ENCODE measurements at regions not wholly inside any gene's neighbourhood (a gene's known extent, or its start where the extent isn't known, plus 50 kb on each side); places are given as distances from the start of the nearest gene placed in this dataset.

DNA sequence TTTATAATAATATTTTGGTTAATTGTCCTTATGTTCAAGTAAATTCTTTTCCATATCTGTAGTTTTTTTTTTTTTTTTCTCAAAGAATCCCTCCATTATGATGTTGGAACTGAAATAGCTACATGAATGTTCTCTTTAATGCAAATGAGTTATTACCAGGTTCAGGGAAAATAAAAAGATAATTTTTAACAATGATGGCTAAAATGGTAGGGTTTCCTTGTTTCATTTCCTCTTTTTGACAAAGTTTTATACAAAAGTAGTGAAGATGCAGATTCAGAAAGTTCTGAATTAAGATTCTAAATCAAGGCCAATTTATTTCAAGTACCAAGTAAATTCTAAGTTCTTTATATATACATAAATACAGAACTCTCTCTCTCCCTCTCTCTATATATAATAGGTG, 779.0 kb upstream of the INTU start:
- H3F3A ChIP-seq (ENCODE audit: insufficient read depth, low read length), result no peaks in the 10 kb centered on the region
- DNase-seq, result no peak
- H3K79me2 ChIP-seq (ENCODE audit: low read length), result no peaks in the 10 kb centered on the region
- no peaks in the 10 kb centered on the region for H4K20me1 ChIP-seq (ENCODE audit: insufficient read depth, low read length)
- no peaks in the 10 kb centered on the region for H3K9me3 ChIP-seq (replicated peaks; ENCODE audit: insufficient read depth, low read length)
- no peak overlapping the region for H3K27ac ChIP-seq (ENCODE audit: low read length)
- H3K4me1 ChIP-seq (ENCODE audit: low read length), result 0 out of 2 replicates have a peak, but pooled peaks cover 3% of the 10 kb centered on the region
- H3K4me3 ChIP-seq (ENCODE audit: low read length), result no peak overlapping the region
- TF ChIP-seq, protein P1, sequence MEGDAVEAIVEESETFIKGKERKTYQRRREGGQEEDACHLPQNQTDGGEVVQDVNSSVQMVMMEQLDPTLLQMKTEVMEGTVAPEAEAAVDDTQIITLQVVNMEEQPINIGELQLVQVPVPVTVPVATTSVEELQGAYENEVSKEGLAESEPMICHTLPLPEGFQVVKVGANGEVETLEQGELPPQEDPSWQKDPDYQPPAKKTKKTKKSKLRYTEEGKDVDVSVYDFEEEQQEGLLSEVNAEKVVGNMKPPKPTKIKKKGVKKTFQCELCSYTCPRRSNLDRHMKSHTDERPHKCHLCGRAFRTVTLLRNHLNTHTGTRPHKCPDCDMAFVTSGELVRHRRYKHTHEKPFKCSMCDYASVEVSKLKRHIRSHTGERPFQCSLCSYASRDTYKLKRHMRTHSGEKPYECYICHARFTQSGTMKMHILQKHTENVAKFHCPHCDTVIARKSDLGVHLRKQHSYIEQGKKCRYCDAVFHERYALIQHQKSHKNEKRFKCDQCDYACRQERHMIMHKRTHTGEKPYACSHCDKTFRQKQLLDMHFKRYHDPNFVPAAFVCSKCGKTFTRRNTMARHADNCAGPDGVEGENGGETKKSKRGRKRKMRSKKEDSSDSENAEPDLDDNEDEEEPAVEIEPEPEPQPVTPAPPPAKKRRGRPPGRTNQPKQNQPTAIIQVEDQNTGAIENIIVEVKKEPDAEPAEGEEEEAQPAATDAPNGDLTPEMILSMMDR (IDR thresholded peaks at IDR 0.05; ENCODE audit: low read length), result no peak
- TF ChIP-seq EZH2phosphoT487 (IDR thresholded peaks at IDR 0.05; ENCODE audit: low read length) (no peak), EZH2 (optimal IDR thresholded peaks at IDR 0.05; ENCODE audit: low read depth, low read length) (no peak)
- no peak overlapping the region for H3K9ac ChIP-seq (ENCODE audit: low read length)
- H3K27me3 ChIP-seq (replicated peaks; ENCODE audit: insufficient read depth, low read length), result no peaks in the 10 kb centered on the region
- no peaks in the 10 kb centered on the region for H3K36me3 ChIP-seq (replicated peaks; ENCODE audit: insufficient read depth, low read length)
- no peak overlapping the region for H3K4me2 ChIP-seq (ENCODE audit: low read depth, low read length)
- H2AFZ ChIP-seq (ENCODE audit: low read length), result no peak overlapping the region
- no peaks in the 10 kb centered on the region for H3K9me2 ChIP-seq (replicated peaks; ENCODE audit: insufficient read depth, low read length)

- Histone ChIP-seq H2AFZ (ENCODE audit: low read length) (no peak overlapping the region), H4K20me1 (ENCODE audit: insufficient read depth, low read length) (no peaks in the 10 kb centered on the region), H3K79me2 (ENCODE audit: low read length) (no peaks in the 10 kb centered on the region), H3K36me3 (replicated peaks; ENCODE audit: insufficient read depth, low read length) (no peaks in the 10 kb centered on the region), H3K27me3 (replicated peaks; ENCODE audit: insufficient read depth, low read length) (no peaks in the 10 kb centered on the region), H3F3A (ENCODE audit: insufficient read depth, low read length) (no peaks in the 10 kb centered on the region), H3K9me3 (replicated peaks; ENCODE audit: insufficient read depth, low read length) (no peaks in the 10 kb centered on the region), H3K9me2 (replicated peaks; ENCODE audit: insufficient read depth, low read length) (no peaks in the 10 kb centered on the region), H3K4me2 (ENCODE audit: low read depth, low read length) (no peak overlapping the region), H3K9ac (ENCODE audit: low read length) (no peak overlapping the region), H3K27ac (ENCODE audit: low read length) (no peak overlapping the region), H3K4me3 (ENCODE audit: low read length) (no peak overlapping the region), H3K4me1 (ENCODE audit: low read length) (no peaks in the 10 kb centered on the region)
- no peak for DNase-seq
- TF ChIP-seq, protein P1 (IDR thresholded peaks at IDR 0.05; ENCODE audit: low read length), result no peak
- no peak for TF ChIP-seq EZH2phosphoT487 (IDR thresholded peaks at IDR 0.05; ENCODE audit: low read length)
- TF ChIP-seq EZH2 (optimal IDR thresholded peaks at IDR 0.05; ENCODE audit: low read depth, low read length), result no peak
Measured at GRCh38 chr4:126856906-126857305, 775.9 kb upstream of the INTU start.

- Histone ChIP-seq H3K79me2 (ENCODE audit: low read length) (no peaks in the 10 kb centered on the region), H3K9ac (ENCODE audit: low read length) (no peak overlapping the region), H3K36me3 (replicated peaks; ENCODE audit: insufficient read depth, low read length) (no peaks in the 10 kb centered on the region), H2AFZ (ENCODE audit: low read length) (no peak overlapping the region), H3K27me3 (replicated peaks; ENCODE audit: insufficient read depth, low read length) (no peaks in the 10 kb centered on the region), H3K4me3 (ENCODE audit: low read length) (no peak overlapping the region), H3K9me2 (replicated peaks; ENCODE audit: insufficient read depth, low read length) (no peaks in the 10 kb centered on the region), H3K27ac (ENCODE audit: low read length) (no peak overlapping the region), H3F3A (ENCODE audit: insufficient read depth, low read length) (no peaks in the 10 kb centered on the region), H3K4me1 (ENCODE audit: low read length) (no peaks in the 10 kb centered on the region), H3K9me3 (replicated peaks; ENCODE audit: insufficient read depth, low read length) (no peaks in the 10 kb centered on the region), H3K4me2 (ENCODE audit: low read depth, low read length) (no peak overlapping the region), H4K20me1 (ENCODE audit: insufficient read depth, low read length) (no peaks in the 10 kb centered on the region)
- DNase-seq, result no peak
- TF ChIP-seq EZH2phosphoT487 (IDR thresholded peaks at IDR 0.05; ENCODE audit: low read length) (no peak), EZH2 (optimal IDR thresholded peaks at IDR 0.05; ENCODE audit: low read depth, low read length) (no peak)
- TF ChIP-seq, protein P1 (IDR thresholded peaks at IDR 0.05; ENCODE audit: low read length), result no peak
Measured at GRCh38 chr4:126859314-126859713, 773.4 kb upstream of the INTU start.
